ENCODE measurements at regions not wholly inside any gene's neighbourhood (a gene's known extent, or its start where the extent isn't known, plus 50 kb on each side); places are given as distances from the start of the nearest gene placed in this dataset.

- no peak for TF ChIP-seq POLR2A (IDR thresholded peaks at IDR 0.05; ENCODE audit: low read length)
- no peak for TF ChIP-seq GATA1 (IDR thresholded peaks at IDR 0.05; ENCODE audit: low read depth, low read length)
These were observed 400.5 kb upstream of the FSIP2 start for GRCh38 chr2:185338104-185338503.
